ENCODE measurements at regions not wholly inside any gene's neighbourhood (a gene's known extent, or its start where the extent isn't known, plus 50 kb on each side); places are given as distances from the start of the nearest gene placed in this dataset.
"Not testable (repeated sequence)": the region's sequence is repeated elsewhere in the genome, so short reads cannot be mapped to it uniquely, and the experiment has no call there.

DNA sequence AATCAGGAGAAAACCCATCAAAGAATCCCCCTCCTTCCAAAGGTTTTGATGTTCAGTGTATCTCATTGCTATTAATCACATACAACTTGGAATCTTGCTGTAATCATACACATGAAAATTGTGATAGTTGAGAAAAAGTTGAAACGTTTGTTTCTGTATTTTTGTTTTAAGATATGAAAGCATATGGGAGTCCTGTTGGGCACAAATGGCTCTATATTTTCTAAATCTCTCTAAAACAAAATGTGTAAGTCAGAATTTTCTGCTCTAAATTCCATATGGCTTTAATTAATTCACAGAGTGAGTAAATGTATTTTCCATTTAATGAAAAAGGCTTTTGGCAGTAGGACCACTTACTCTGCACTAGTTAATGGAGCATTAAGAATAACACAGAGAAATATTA, 140.2 kb downstream of the MOSPD2 start:
- intact Hi-C loops (cut with micrococcal nuclease), result no loop called here
- ATAC-seq (no peak), DNase-seq (no peak)

DNA sequence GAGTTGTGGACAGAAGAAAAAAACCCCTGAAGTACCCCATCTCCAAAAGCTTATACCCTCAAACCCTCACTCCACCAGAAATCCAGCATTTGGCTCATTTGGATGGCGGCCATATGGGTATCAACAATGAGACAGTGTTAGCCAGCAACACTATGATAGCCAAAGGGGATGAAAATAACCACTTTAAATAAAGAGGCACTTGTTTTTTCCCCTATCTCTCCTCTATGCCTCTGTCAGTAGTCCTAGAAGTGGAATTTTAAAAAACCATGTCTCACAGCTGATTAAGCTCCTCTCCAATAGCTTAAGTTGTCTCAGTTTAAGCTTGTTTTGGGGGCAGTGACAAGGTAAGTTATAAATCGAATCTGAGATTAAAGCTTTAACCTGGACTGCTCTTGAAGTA, 124.0 kb downstream of the MOSPD2 start:
- intact Hi-C loops (cut with micrococcal nuclease), result no loop called here
- no peak for DNase-seq
- ATAC-seq, result no peak

DNA sequence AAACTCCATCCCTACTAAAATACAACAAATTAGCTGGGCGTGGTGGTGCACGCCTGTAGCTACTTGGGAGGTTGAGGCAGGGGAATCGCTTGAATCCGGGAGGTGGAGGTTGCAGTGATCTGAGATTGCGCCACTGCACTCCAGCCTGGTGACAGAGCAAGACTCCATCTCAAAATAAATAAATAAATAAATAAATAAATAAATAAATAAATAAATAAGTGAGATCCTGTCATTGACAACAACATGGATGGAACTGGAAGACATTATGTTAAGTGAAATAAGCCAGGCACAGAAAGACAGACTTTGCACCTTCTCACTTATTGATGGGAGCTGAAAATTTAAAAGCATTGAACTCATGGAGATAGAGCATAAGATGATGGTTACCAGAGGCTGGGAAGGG, 111.2 kb downstream of the MOSPD2 start:
- intact Hi-C loops (cut with micrococcal nuclease); ATAC-seq: not testable (repeated sequence)

More for the DNA sequence above, 111.2 kb downstream of the MOSPD2 start:
- DNase-seq, result not testable (repeated sequence)

Measured in left ventricle myocardium superior (tissue), 1 donor.